Neural progenitor cell (in vitro differentiated cells): ENCODE measurements at regions not wholly inside any gene's neighbourhood (a gene's known extent, or its start where the extent isn't known, plus 50 kb on each side); places are given as distances from the start of the nearest gene placed in this dataset.

Experiments used
- DNase-seq: peaks from one replicate; pipeline ENCODE4 v3.0.0-alpha.2; 2016; ENCODE audit warnings: low spot score
- H2AFZ ChIP-seq: fragments of 200-600 bp; sonication (generic); replicated peaks from 2 replicates; pipeline ENCODE4 v1.6.1; 2016; ENCODE audit warnings: antibody characterized with exemption
- H3F3A ChIP-seq: fragments of 200-600 bp; sonication (generic); 2 replicates; pipeline ENCODE4 v1.6.1; 2016; ENCODE audit warnings: antibody characterized with exemption, low read depth
- H3K27ac ChIP-seq: fragments of 200-600 bp; sonication (generic); 2 replicates; pipeline ENCODE4 v1.5.1; 2016; ENCODE audit warnings: mild to moderate bottlenecking
- H3K27me3 ChIP-seq: fragments of 200-600 bp; sonication (generic); 2 replicates; pipeline ENCODE4 v1.6.1; 2016; ENCODE audit warnings: mild to moderate bottlenecking, moderate library complexity
- H3K36me3 ChIP-seq: fragments of 200-600 bp; sonication (generic); 2 replicates; pipeline ENCODE4 v1.5.1; 2016
- H3K4me1 ChIP-seq: fragments of 200-600 bp; sonication (generic); 2 replicates; pipeline ENCODE4 v1.6.1; 2016; ENCODE audit warnings: mixed run types
- H3K4me2 ChIP-seq: fragments of 200-600 bp; sonication (generic); 2 replicates; pipeline ENCODE4 v1.6.1; 2016
- H3K4me3 ChIP-seq: fragments of 200-600 bp; sonication (generic); 2 replicates; pipeline ENCODE4 v1.5.1; 2016
- H3K79me2 ChIP-seq: fragments of 200-600 bp; sonication (generic); 2 replicates; pipeline ENCODE4 v1.6.1; 2016; ENCODE audit warnings: low read depth
- H3K9ac ChIP-seq: fragments of 200-600 bp; sonication (generic); 2 replicates; pipeline ENCODE4 v1.6.1; 2016
- H3K9me3 ChIP-seq: fragments of 200-600 bp; sonication (generic); 2 replicates; pipeline ENCODE4 v1.5.1; 2016; ENCODE audit warnings: low read depth
- H4K20me1 ChIP-seq: fragments of 200-600 bp; sonication (generic); 2 replicates; pipeline ENCODE4 v1.6.1; 2016; ENCODE audit warnings: low read depth
- H3K27ac Mint-ChIP-seq: 3 replicates; pipeline ENCODE4 v1.8.0; 2021; ENCODE audit warnings: mixed read lengths
- H3K27me3 Mint-ChIP-seq: 2 replicates; pipeline ENCODE4 v1.8.0; 2022; ENCODE audit warnings: low read depth, mild to moderate bottlenecking, inconsistent platforms, moderate library complexity, mixed read lengths; ENCODE audit not compliant: insufficient read depth
- H3K36me3 Mint-ChIP-seq: 3 replicates; pipeline ENCODE4 v1.8.0; 2021; ENCODE audit warnings: mixed read lengths
- H3K4me1 Mint-ChIP-seq: 3 replicates; pipeline ENCODE4 v1.8.0; 2021; ENCODE audit warnings: mixed read lengths
- H3K4me3 Mint-ChIP-seq: 3 replicates; pipeline ENCODE4 v1.8.0; 2021; ENCODE audit warnings: mild to moderate bottlenecking, moderate library complexity, mixed read lengths
- H3K9me3 Mint-ChIP-seq: 3 replicates; pipeline ENCODE4 v1.8.0; 2020; ENCODE audit warnings: mixed read lengths
- EZH2 ChIP-seq: fragments of 200-600 bp; sonication (generic); IDR thresholded peaks from 2 replicates; pipeline ENCODE4 v1.6.1; 2017; ENCODE audit warnings: antibody characterized with exemption, mild to moderate bottlenecking, moderate library complexity
- EZH2phosphoT487 ChIP-seq: fragments of 200-600 bp; sonication (generic); IDR thresholded peaks from 2 replicates; pipeline ENCODE4 v1.6.1; 2017; ENCODE audit warnings: antibody characterized with exemption
- TF ChIP-seq, protein P1 (sequence below): fragments of 200-600 bp; sonication (generic); IDR thresholded peaks from 2 replicates; pipeline ENCODE4 v1.5.1; 2017; ENCODE audit warnings: antibody characterized with exemption, mild to moderate bottlenecking

DNA sequence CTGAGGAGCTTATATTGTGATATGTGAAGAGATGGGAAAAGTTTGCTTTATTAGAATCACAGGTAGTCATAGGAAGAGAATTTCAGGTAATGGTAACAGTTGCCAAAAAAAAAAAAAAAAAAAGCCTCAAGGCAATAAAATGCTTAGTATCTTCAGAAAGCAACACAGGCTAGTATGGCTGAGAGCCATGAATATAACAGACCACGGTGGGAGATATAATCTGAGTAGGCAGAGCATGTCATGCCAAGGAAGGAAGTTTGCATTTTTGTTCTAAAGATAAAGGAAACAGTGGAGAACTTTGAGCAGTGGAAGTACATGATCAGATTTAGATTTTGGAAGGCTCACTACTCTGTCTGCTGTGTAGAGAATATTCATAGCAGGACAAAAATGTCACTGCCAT, 211.4 kb downstream of the ETS1 start:
- no peak for DNase-seq
- H3K4me3 Mint-ChIP-seq, result no peak overlapping the region
- Histone ChIP-seq H3K9ac (no peak overlapping the region), H3K4me1 (no peaks in the 10 kb centered on the region), H4K20me1 (no peaks in the 10 kb centered on the region), H3K4me2 (no peak overlapping the region), H3K36me3 (no peaks in the 10 kb centered on the region), H3F3A (no peaks in the 10 kb centered on the region), H3K4me3 (no peak overlapping the region), H3K27ac (no peak overlapping the region), H2AFZ (no peak overlapping the region), H3K79me2 (no peaks in the 10 kb centered on the region), H3K9me3 (no peaks in the 10 kb centered on the region), H3K27me3 (no peaks in the 10 kb centered on the region)
- no peak overlapping the region for H3K27ac Mint-ChIP-seq
- peaks cover 3% of the 10 kb centered on the region for H3K27me3 Mint-ChIP-seq
- peaks cover 4% of the 10 kb centered on the region for H3K9me3 Mint-ChIP-seq
- peaks cover 3% of the 10 kb centered on the region for H3K4me1 Mint-ChIP-seq
- no peak for TF ChIP-seq EZH2phosphoT487
- no peak for TF ChIP-seq EZH2
- TF ChIP-seq, protein P1, sequence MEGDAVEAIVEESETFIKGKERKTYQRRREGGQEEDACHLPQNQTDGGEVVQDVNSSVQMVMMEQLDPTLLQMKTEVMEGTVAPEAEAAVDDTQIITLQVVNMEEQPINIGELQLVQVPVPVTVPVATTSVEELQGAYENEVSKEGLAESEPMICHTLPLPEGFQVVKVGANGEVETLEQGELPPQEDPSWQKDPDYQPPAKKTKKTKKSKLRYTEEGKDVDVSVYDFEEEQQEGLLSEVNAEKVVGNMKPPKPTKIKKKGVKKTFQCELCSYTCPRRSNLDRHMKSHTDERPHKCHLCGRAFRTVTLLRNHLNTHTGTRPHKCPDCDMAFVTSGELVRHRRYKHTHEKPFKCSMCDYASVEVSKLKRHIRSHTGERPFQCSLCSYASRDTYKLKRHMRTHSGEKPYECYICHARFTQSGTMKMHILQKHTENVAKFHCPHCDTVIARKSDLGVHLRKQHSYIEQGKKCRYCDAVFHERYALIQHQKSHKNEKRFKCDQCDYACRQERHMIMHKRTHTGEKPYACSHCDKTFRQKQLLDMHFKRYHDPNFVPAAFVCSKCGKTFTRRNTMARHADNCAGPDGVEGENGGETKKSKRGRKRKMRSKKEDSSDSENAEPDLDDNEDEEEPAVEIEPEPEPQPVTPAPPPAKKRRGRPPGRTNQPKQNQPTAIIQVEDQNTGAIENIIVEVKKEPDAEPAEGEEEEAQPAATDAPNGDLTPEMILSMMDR, result no peak
- no peaks in the 10 kb centered on the region for H3K36me3 Mint-ChIP-seq

DNA sequence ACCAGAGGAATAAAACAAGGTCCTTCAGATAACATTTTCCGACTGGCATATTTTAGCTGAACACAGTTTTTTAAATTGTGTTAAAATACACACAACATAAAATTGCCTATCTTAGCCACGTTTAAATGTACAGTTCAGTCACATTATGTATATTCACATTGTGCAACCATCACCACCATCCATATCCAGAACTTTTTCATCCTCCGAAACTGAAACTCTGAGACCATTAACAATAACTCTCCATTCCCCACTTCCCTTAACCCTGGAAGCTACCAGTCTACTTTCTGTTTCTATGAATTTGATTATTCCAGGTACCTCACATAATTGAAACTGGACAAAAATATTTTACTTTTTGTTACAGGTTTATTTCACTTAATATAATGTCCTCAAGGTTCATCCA, 213.3 kb downstream of the ETS1 start:
- Histone ChIP-seq H3K4me1 (no peaks in the 10 kb centered on the region), H4K20me1 (no peaks in the 10 kb centered on the region), H2AFZ (no peak overlapping the region), H3K4me3 (no peak overlapping the region), H3K27me3 (no peaks in the 10 kb centered on the region), H3K36me3 (no peaks in the 10 kb centered on the region), H3F3A (no peaks in the 10 kb centered on the region), H3K27ac (no peak overlapping the region), H3K9me3 (no peaks in the 10 kb centered on the region), H3K79me2 (no peaks in the 10 kb centered on the region), H3K4me2 (no peak overlapping the region), H3K9ac (no peak overlapping the region)
- no peak for DNase-seq
- no peak overlapping the region for H3K4me3 Mint-ChIP-seq
- peaks cover 4% of the 10 kb centered on the region for H3K9me3 Mint-ChIP-seq
- H3K4me1 Mint-ChIP-seq, result peaks cover 5% of the 10 kb centered on the region
- peaks cover under 1% of the 10 kb centered on the region for H3K27me3 Mint-ChIP-seq
- no peak for TF ChIP-seq EZH2
- no peak for TF ChIP-seq EZH2phosphoT487
- TF ChIP-seq, protein P1, result no peak
- H3K27ac Mint-ChIP-seq, result no peak overlapping the region
- no peaks in the 10 kb centered on the region for H3K36me3 Mint-ChIP-seq

DNA sequence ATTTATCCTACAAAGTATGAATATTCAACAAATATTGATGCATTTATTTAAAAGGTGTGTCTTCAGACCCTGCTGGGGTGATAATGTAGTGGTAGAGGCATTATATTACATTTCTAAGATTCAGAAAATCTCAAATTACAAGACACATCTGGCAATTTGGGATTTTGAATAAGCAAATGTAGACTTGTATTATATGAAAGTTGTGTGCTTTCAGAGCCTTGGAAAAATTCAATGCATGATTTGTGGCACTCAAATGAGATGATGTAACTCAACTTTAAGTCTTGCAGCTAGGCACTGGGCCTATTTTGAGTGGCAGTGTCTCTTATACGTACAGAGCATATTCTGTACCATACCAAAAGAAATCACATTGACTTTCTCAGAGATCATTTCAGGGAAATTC, 214.4 kb downstream of the ETS1 start:
- Histone ChIP-seq H2AFZ (no peak overlapping the region), H3K4me2 (no peak overlapping the region), H3K9me3 (no peaks in the 10 kb centered on the region), H3F3A (no peaks in the 10 kb centered on the region), H3K4me3 (no peak overlapping the region), H3K27ac (no peak overlapping the region), H3K27me3 (no peaks in the 10 kb centered on the region), H4K20me1 (no peaks in the 10 kb centered on the region), H3K36me3 (no peaks in the 10 kb centered on the region), H3K79me2 (no peaks in the 10 kb centered on the region), H3K9ac (no peak overlapping the region), H3K4me1 (no peaks in the 10 kb centered on the region)
- no peak for TF ChIP-seq EZH2
- no peak for TF ChIP-seq EZH2phosphoT487
- TF ChIP-seq, protein P1, result no peak
- no peak for DNase-seq
- Mint-ChIP-seq H3K4me3 (no peak overlapping the region), H3K36me3 (no peaks in the 10 kb centered on the region), H3K9me3 (peaks cover 4% of the 10 kb centered on the region), H3K27ac (no peak overlapping the region), H3K27me3 (no peaks in the 10 kb centered on the region), H3K4me1 (peaks cover 5% of the 10 kb centered on the region)

DNA sequence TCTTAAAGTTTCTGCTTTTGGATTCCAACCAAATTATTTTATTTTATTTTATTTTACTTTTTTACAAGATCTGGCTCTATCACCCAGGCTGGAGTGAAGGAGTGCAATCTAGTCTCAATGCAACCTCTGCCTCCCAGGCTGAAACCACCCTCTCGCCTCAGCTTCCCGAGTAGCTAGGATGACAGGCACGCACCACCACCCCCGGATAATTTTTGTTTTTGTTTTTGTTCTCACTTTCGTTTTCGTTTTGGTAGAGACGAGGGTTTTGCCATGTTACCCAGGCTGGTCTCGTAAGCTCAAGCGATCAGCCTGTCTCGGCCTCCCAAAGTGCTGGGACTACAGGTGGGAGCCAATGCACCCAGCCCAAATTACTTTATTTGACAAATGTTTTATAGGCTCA, 219.8 kb downstream of the ETS1 start:
- Histone ChIP-seq H3K4me3 (no peak overlapping the region), H3K79me2 (no peaks in the 10 kb centered on the region), H3K36me3 (no peaks in the 10 kb centered on the region), H3K4me2 (no peak overlapping the region), H3F3A (peaks cover 9% of the 10 kb centered on the region), H3K27me3 (no peaks in the 10 kb centered on the region), H4K20me1 (peaks cover 7% of the 10 kb centered on the region), H3K4me1 (peaks cover 13% of the 10 kb centered on the region), H2AFZ (no peak overlapping the region), H3K9ac (no peak overlapping the region), H3K27ac (no peak overlapping the region), H3K9me3 (no peaks in the 10 kb centered on the region)
- H3K36me3 Mint-ChIP-seq, result no peaks in the 10 kb centered on the region
- no peak overlapping the region for H3K27ac Mint-ChIP-seq
- TF ChIP-seq EZH2 (no peak), EZH2phosphoT487 (no peak)
- TF ChIP-seq, protein P1, result no peak
- H3K9me3 Mint-ChIP-seq, result no peaks in the 10 kb centered on the region
- no peak for DNase-seq
- peaks cover 5% of the 10 kb centered on the region for H3K4me1 Mint-ChIP-seq
- H3K27me3 Mint-ChIP-seq, result peaks cover 3% of the 10 kb centered on the region
- H3K4me3 Mint-ChIP-seq, result no peak overlapping the region
